ENCODE measurements at regions not wholly inside any gene's neighbourhood (a gene's known extent, or its start where the extent isn't known, plus 50 kb on each side); places are given as distances from the start of the nearest gene placed in this dataset.

DNA sequence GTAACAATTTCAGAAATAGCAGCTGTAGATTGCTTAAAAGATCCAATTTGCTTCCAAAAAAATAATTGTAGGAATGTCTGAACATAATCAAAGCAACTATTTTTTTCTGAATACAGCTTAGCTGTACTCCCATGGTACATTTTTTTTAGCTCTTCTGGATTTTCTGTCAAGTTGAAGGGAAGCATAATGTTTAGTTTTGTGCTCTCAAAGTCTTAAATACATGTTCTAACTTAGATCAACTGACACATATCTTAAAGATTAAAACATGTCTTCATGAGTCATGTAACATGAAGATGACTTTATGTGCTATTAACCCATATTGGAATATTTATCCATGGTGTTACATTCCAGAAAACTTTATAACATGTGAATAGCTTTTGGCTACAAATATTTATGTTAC, 255.7 kb downstream of the BTG1 start:
- no peaks in the 10 kb centered on the region for H4K20me1 ChIP-seq (ENCODE audit: insufficient read depth, low read length)
- H3K79me2 ChIP-seq (ENCODE audit: insufficient read depth, low read length) = no peaks in the 10 kb centered on the region
- TF ChIP-seq, protein P1, sequence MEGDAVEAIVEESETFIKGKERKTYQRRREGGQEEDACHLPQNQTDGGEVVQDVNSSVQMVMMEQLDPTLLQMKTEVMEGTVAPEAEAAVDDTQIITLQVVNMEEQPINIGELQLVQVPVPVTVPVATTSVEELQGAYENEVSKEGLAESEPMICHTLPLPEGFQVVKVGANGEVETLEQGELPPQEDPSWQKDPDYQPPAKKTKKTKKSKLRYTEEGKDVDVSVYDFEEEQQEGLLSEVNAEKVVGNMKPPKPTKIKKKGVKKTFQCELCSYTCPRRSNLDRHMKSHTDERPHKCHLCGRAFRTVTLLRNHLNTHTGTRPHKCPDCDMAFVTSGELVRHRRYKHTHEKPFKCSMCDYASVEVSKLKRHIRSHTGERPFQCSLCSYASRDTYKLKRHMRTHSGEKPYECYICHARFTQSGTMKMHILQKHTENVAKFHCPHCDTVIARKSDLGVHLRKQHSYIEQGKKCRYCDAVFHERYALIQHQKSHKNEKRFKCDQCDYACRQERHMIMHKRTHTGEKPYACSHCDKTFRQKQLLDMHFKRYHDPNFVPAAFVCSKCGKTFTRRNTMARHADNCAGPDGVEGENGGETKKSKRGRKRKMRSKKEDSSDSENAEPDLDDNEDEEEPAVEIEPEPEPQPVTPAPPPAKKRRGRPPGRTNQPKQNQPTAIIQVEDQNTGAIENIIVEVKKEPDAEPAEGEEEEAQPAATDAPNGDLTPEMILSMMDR (IDR thresholded peaks at IDR 0.05; ENCODE audit: low read length) = no peak
- no peak for TF ChIP-seq EZH2 (IDR thresholded peaks at IDR 0.05; ENCODE audit: borderline replicate concordance, low read length)
- H2AFZ ChIP-seq (ENCODE audit: low read length) = no peak overlapping the region
- no peaks in the 10 kb centered on the region for H3K27me3 ChIP-seq (ENCODE audit: insufficient read depth, low read length)
- no peaks in the 10 kb centered on the region for H3K4me1 ChIP-seq (ENCODE audit: insufficient read depth, low read length, severe bottlenecking)
- no peaks in the 10 kb centered on the region for H3K36me3 ChIP-seq (ENCODE audit: insufficient read depth, low read length)
- no peak overlapping the region for H3K4me3 ChIP-seq (ENCODE audit: low read depth, low read length, poor library complexity, severe bottlenecking)
- no peaks in the 10 kb centered on the region for H3F3A ChIP-seq (ENCODE audit: insufficient read depth, low read length)
- no peak overlapping the region for H3K9ac ChIP-seq (ENCODE audit: low read length)
- no peak overlapping the region for H3K27ac ChIP-seq (ENCODE audit: low read depth, low read length, poor library complexity, severe bottlenecking)
- no peak overlapping the region for H3K4me2 ChIP-seq (ENCODE audit: low read length)
- no peaks in the 10 kb centered on the region for H3K9me3 ChIP-seq (ENCODE audit: low read length)
- no peaks in the 10 kb centered on the region for H3K9me2 ChIP-seq (ENCODE audit: low read depth, low read length)

DNA sequence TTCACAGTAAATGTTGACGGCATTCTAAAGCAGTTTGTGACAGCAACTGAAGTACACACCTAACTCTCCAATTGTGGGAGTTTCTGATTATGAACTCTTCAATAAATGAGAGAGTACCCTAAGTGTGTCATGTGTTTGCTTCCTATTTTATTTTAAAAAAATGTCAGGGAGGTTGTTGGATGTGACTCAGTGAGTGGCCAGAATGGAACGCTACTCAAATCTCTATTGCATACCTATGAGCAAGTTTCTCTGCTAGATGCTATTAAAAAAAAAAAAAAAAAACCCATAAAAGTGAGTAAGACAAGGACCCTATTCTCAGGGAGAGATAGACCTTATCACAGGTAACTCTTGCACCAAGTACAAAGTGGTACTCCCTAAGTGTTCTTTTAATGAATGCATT, 256.6 kb downstream of the BTG1 start:
- no peaks in the 10 kb centered on the region for H3K4me1 ChIP-seq (ENCODE audit: insufficient read depth, low read length, severe bottlenecking)
- no peak overlapping the region for H2AFZ ChIP-seq (ENCODE audit: low read length)
- H3K4me2 ChIP-seq (ENCODE audit: low read length) = no peak overlapping the region
- H3K27me3 ChIP-seq (ENCODE audit: insufficient read depth, low read length) = no peaks in the 10 kb centered on the region
- H4K20me1 ChIP-seq (ENCODE audit: insufficient read depth, low read length) = no peaks in the 10 kb centered on the region
- no peaks in the 10 kb centered on the region for H3F3A ChIP-seq (ENCODE audit: insufficient read depth, low read length)
- no peaks in the 10 kb centered on the region for H3K9me2 ChIP-seq (ENCODE audit: low read depth, low read length)
- no peak for TF ChIP-seq EZH2 (IDR thresholded peaks at IDR 0.05; ENCODE audit: borderline replicate concordance, low read length)
- TF ChIP-seq, protein P1 (IDR thresholded peaks at IDR 0.05; ENCODE audit: low read length) = no peak
- H3K9ac ChIP-seq (ENCODE audit: low read length) = no peak overlapping the region
- H3K27ac ChIP-seq (ENCODE audit: low read depth, low read length, poor library complexity, severe bottlenecking) = no peak overlapping the region
- no peak overlapping the region for H3K4me3 ChIP-seq (ENCODE audit: low read depth, low read length, poor library complexity, severe bottlenecking)
- no peaks in the 10 kb centered on the region for H3K79me2 ChIP-seq (ENCODE audit: insufficient read depth, low read length)
- H3K9me3 ChIP-seq (ENCODE audit: low read length) = no peaks in the 10 kb centered on the region
- H3K36me3 ChIP-seq (ENCODE audit: insufficient read depth, low read length) = no peaks in the 10 kb centered on the region

DNA sequence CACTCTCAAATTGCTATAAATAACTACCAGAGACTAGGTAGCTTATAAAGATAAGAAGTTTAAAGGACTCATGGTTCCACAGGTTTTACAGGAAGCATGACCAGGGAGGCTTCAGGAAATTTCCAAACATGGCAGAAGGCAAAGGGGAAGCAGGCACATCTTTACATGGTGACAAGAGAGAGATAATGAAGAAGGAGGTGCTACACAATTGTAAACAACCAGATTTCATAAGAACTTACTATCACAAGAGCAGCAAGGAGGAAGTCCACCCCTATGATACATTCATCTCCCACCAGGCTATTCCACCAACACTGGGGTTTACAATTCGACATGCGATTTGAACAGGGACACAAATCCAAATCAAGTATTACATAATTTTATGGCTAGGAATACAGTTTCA, 257.7 kb downstream of the BTG1 start:
- H3K4me1 ChIP-seq (ENCODE audit: insufficient read depth, low read length, severe bottlenecking) = no peaks in the 10 kb centered on the region
- no peaks in the 10 kb centered on the region for H3F3A ChIP-seq (ENCODE audit: insufficient read depth, low read length)
- no peak overlapping the region for H2AFZ ChIP-seq (ENCODE audit: low read length)
- no peaks in the 10 kb centered on the region for H4K20me1 ChIP-seq (ENCODE audit: insufficient read depth, low read length)
- no peak overlapping the region for H3K9ac ChIP-seq (ENCODE audit: low read length)
- no peak for TF ChIP-seq EZH2 (IDR thresholded peaks at IDR 0.05; ENCODE audit: borderline replicate concordance, low read length)
- TF ChIP-seq, protein P1 (IDR thresholded peaks at IDR 0.05; ENCODE audit: low read length) = no peak
- H3K79me2 ChIP-seq (ENCODE audit: insufficient read depth, low read length) = no peaks in the 10 kb centered on the region
- H3K9me2 ChIP-seq (ENCODE audit: low read depth, low read length) = no peaks in the 10 kb centered on the region
- H3K4me2 ChIP-seq (ENCODE audit: low read length) = no peak overlapping the region
- no peak overlapping the region for H3K27ac ChIP-seq (ENCODE audit: low read depth, low read length, poor library complexity, severe bottlenecking)
- no peaks in the 10 kb centered on the region for H3K36me3 ChIP-seq (ENCODE audit: insufficient read depth, low read length)
- H3K9me3 ChIP-seq (ENCODE audit: low read length) = no peaks in the 10 kb centered on the region
- no peak overlapping the region for H3K4me3 ChIP-seq (ENCODE audit: low read depth, low read length, poor library complexity, severe bottlenecking)
- H3K27me3 ChIP-seq (ENCODE audit: insufficient read depth, low read length) = no peaks in the 10 kb centered on the region
